ENCODE measurements at regions not wholly inside any gene's neighbourhood (a gene's known extent, or its start where the extent isn't known, plus 50 kb on each side); places are given as distances from the start of the nearest gene placed in this dataset.

GRCh38 chr3:186487819-186488218 is 56.4 kb downstream of the CRYGS start:
- no peak for DNase-seq (ENCODE audit: low read depth)

- no peak for DNase-seq (ENCODE audit: low read depth)
Observed at GRCh38 chr3:186487037-186487436, 57.1 kb downstream of the CRYGS start.

GRCh38 chr3:186483611-186484340 is 60.4 kb downstream of the CRYGS start:
- DNase-seq (ENCODE audit: low read depth) = no peak

GRCh38 chr3:186481526-186481925 is 62.7 kb downstream of the CRYGS start:
- DNase-seq (ENCODE audit: low read depth) = no peak

GRCh38 chr3:186477876-186478275 is 66.3 kb downstream of the CRYGS start:
- DNase-seq (ENCODE audit: low read depth) = no peak

GRCh38 chr3:186477033-186477432 is 67.1 kb downstream of the CRYGS start:
- DNase-seq (ENCODE audit: low read depth) = no peak

GRCh38 chr3:186476541-186476940 is 67.6 kb downstream of the CRYGS start:
- DNase-seq (ENCODE audit: low read depth) = no peak

- no peak for DNase-seq (ENCODE audit: low read depth)
Observed at GRCh38 chr3:186476044-186476468, 68.1 kb downstream of the CRYGS start.

- DNase-seq (ENCODE audit: low read depth) = no peak
Observed at GRCh38 chr3:186473166-186473565, 71.0 kb downstream of the CRYGS start.

- DNase-seq (ENCODE audit: low read depth) = no peak
Observed at GRCh38 chr3:186472456-186473008, 71.6 kb downstream of the CRYGS start.

GRCh38 chr3:186471771-186472170 is 72.4 kb downstream of the CRYGS start:
- no peak for DNase-seq (ENCODE audit: low read depth)

- DNase-seq (ENCODE audit: low read depth) = no peak
Observed at GRCh38 chr3:186469525-186469924, 74.7 kb downstream of the CRYGS start.

- no peak for DNase-seq (ENCODE audit: low read depth)
Observed at GRCh38 chr3:186467969-186468368, 76.2 kb downstream of the CRYGS start.

- DNase-seq (ENCODE audit: low read depth) = no peak
Observed at GRCh38 chr3:186466391-186466974, 77.7 kb downstream of the CRYGS start.

GRCh38 chr3:186465508-186465907 is 78.7 kb downstream of the CRYGS start:
- DNase-seq (ENCODE audit: low read depth) = no peak

GRCh38 chr3:186464424-186465093 is 79.6 kb downstream of the CRYGS start:
- no peak for DNase-seq (ENCODE audit: low read depth)

- DNase-seq (ENCODE audit: low read depth) = peak; percentile 76
Observed at GRCh38 chr3:186461141-186461540, 83.0 kb downstream of the CRYGS start.

- no peak for DNase-seq (ENCODE audit: low read depth)
Observed at GRCh38 chr3:186459108-186459467, 85.1 kb downstream of the CRYGS start.

- no peak for DNase-seq (ENCODE audit: low read depth)
Observed at GRCh38 chr3:186458306-186459107, 85.7 kb downstream of the CRYGS start.

GRCh38 chr3:186457236-186457635 is 86.9 kb downstream of the CRYGS start:
- DNase-seq (ENCODE audit: low read depth) = no peak

- no peak for DNase-seq (ENCODE audit: low read depth)
Observed at GRCh38 chr3:186456731-186457191, 87.4 kb downstream of the CRYGS start.
